SHP77 (cell line): ENCODE measurements at regions not wholly inside any gene's neighbourhood (a gene's known extent, or its start where the extent isn't known, plus 50 kb on each side); places are given as distances from the start of the nearest gene placed in this dataset.
"Not testable (repeated sequence)": the region's sequence is repeated elsewhere in the genome, so short reads cannot be mapped to it uniquely, and the experiment has no call there.

Experiments
- DNase-seq, 2 experiments: peaks; one replicate each; lab custom pipeline; 2025; lab: John Stamatoyannopoulos, UW

GRCh38 chr2:153307223-153307622, 171.3 kb downstream of the RPRM start:
- DNase-seq = no peak

GRCh38 chr2:153299809-153300208, 178.8 kb downstream of the RPRM start:
- no peak for DNase-seq

GRCh38 chr2:153299217-153299616, 179.3 kb downstream of the RPRM start:
- DNase-seq = no peak

GRCh38 chr2:153294199-153294786, 184.3 kb downstream of the RPRM start:
- DNase-seq = no peak

GRCh38 chr2:153291718-153292117, 186.8 kb downstream of the RPRM start:
- DNase-seq = no peak

- DNase-seq = no peak
Observed at GRCh38 chr2:153287109-153287801, 191.3 kb downstream of the RPRM start.

- DNase-seq = no peak
Observed at GRCh38 chr2:153268941-153269461, 209.6 kb downstream of the RPRM start.

GRCh38 chr2:153256876-153257275, 221.7 kb downstream of the RPRM start:
- not testable (repeated sequence) for DNase-seq

GRCh38 chr2:153246636-153247035, 231.9 kb downstream of the RPRM start:
- not testable (repeated sequence) for DNase-seq

- DNase-seq = no peak
Observed at GRCh38 chr2:153235516-153235915, 243.0 kb downstream of the RPRM start.

- DNase-seq = no peak
Observed at GRCh38 chr2:153232464-153232863, 246.1 kb downstream of the RPRM start.

- no peak for DNase-seq
Observed at GRCh38 chr2:153230977-153231376, 247.6 kb downstream of the RPRM start.

GRCh38 chr2:153228904-153229303, 249.7 kb downstream of the RPRM start:
- no peak for DNase-seq

- DNase-seq = no peak
Observed at GRCh38 chr2:153227981-153228380, 250.6 kb downstream of the RPRM start.

- peak; percentile 38 to 74 for DNase-seq
Observed at GRCh38 chr2:153222231-153223165, 256.1 kb downstream of the RPRM start.

GRCh38 chr2:153221506-153221905, 257.1 kb downstream of the RPRM start:
- DNase-seq = no peak

GRCh38 chr2:153221087-153221486, 257.5 kb downstream of the RPRM start:
- no peak for DNase-seq

GRCh38 chr2:153218851-153219250, 259.7 kb downstream of the RPRM start:
- DNase-seq = no peak

- no peak for DNase-seq
Observed at GRCh38 chr2:153214337-153214736, 264.2 kb downstream of the RPRM start.

GRCh38 chr2:153213022-153213421, 265.5 kb downstream of the RPRM start:
- DNase-seq = no peak

GRCh38 chr2:153197402-153198386, 280.9 kb downstream of the RPRM start:
- DNase-seq = no peak
